ENCODE measurements at regions not wholly inside any gene's neighbourhood (a gene's known extent, or its start where the extent isn't known, plus 50 kb on each side); places are given as distances from the start of the nearest gene placed in this dataset.

DNA sequence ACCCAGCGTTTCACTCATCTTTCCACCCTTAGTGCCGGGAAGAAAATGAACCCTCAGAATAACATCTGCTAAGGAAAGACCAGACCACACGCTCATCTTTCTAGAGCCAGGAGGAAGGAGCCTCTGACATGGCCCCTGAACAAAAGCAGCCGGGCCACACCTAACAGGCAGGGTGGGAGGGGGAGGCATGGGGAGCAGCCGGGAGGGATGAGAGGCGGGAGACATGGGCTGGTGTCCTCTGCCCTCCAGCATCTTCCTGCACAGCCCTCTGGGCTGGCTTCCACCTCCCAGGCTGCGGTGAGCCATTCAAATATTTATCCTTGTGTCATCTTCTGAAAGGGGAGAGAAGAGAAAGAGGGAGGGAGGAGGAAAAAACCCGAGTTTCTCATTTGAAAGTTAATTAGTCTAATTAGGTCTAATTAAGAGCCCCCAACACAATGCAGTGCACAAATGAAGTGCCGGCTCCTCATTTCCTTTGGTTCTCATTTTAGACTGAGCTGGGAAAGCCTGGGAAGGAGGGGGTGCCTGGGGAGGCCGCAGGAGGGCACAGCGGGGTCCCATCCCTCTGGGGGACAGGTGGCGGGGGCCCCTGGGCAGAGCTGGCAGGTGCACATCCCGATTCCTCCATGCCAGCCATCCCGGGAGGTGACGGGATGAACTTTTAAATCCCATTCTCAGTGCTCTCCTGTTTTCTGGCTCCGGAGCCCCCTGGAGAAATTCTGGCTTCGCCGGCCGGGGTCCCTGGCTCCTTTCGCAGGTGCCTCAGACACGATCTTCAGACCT is 90.5 kb downstream of the ENGASE start:
- H3K27ac Mint-ChIP-seq, result no peak overlapping the region
- H3K4me1 Mint-ChIP-seq (ENCODE audit: low read depth), result no peaks in the 10 kb centered on the region
- H3K36me3 Mint-ChIP-seq (ENCODE audit: low read depth), result no peaks in the 10 kb centered on the region
- no peaks in the 10 kb centered on the region for H3K27me3 Mint-ChIP-seq
- H3K9me3 Mint-ChIP-seq, result no peaks in the 10 kb centered on the region
- no peak overlapping the region for H3K4me3 Mint-ChIP-seq

DNA sequence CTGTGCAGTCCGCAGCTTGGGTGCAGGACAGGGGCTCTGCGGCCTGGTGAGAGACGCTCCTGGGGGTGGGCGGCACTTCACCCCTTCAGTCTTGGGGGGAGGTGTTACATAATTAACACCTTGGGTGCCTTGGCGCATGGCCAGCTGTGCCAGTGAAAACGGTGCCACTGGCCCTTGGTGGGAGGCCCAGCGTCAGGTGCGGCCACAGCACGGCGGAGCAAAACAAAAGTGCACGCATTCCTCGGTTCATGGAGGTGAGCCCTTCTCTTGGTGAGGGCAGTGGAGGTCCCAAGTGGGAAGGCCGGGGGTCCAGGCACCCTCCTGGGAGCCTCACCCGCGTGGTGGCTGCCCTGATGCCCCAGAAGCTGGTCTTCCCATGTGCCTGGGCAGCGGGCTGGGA is 89.8 kb downstream of the ENGASE start:
- Mint-ChIP-seq H3K4me1 (ENCODE audit: low read depth) (no peaks in the 10 kb centered on the region), H3K9me3 (no peaks in the 10 kb centered on the region), H3K27me3 (no peaks in the 10 kb centered on the region), H3K27ac (no peak overlapping the region), H3K36me3 (ENCODE audit: low read depth) (no peaks in the 10 kb centered on the region), H3K4me3 (no peak overlapping the region)

DNA sequence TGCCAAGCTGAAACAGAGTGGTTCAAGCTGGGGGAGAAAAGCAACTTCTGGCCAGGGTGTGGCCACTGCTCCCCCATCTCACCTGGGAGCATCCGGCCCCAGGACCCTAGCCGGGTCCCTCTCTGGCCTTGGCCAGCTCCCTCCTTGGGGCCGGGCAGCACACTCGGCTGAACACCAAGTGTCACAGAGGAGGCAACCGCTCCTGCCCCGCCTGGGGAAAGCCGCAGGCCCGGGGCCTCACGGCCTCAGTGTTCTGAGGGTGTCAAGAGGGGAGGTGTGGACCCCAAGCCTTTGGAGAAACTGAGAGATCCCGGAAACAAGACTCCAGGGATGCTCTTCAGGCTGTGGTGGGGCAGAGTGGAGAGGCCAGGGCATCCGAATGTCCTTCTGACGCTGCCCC is 88.4 kb downstream of the ENGASE start:
- no peaks in the 10 kb centered on the region for H3K36me3 Mint-ChIP-seq (ENCODE audit: low read depth)
- no peaks in the 10 kb centered on the region for H3K27me3 Mint-ChIP-seq
- H3K27ac Mint-ChIP-seq, result no peak overlapping the region
- H3K4me1 Mint-ChIP-seq (ENCODE audit: low read depth), result no peaks in the 10 kb centered on the region
- H3K9me3 Mint-ChIP-seq, result no peaks in the 10 kb centered on the region
- no peak overlapping the region for H3K4me3 Mint-ChIP-seq

DNA sequence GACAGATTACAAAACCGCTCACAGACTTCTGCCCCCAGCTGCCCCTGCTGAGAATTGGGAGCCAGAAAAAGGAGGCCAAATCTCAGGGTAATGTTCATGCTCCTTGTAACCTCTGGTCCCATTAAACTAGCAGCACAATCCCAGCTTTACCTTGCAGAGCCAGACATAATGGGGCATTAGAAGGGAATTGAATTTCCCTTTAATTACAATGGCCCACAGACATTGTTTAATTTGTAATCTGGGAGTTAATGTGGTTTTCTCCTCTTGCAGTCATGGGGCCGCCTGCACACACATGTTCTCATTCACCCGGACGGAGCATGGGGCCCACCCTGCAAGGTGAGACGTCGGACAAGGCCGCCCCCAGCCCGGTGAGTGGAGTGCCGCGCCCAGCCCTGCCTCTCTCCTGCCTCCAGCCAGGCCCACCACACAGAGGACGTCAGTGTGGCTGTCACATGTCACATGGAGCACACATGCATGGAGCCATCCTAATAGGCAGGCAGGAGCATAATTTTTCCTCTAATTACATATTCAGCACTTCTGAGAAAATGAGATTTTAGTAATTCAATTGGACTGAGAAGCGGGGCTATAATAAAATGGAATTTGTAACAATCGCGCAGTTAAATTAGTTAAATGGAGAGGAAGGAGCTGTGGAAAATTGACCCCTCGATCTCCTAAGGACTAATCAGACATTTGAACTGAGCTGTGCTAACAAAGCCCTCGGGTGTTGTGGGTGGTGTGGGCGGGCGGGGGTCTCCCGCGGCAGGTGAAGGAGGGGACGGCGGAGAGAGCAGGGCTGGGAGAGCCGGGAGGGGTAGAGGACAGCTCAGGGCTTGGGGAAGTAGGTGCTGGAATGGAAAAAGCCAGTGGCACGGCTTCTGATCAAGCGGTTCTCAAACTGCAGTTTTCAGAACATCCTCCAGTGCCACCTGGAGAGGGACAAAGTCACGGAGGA is 87.7 kb downstream of the ENGASE start:
- H3K27me3 Mint-ChIP-seq, result no peaks in the 10 kb centered on the region
- H3K9me3 Mint-ChIP-seq, result no peaks in the 10 kb centered on the region
- no peak overlapping the region for H3K4me3 Mint-ChIP-seq
- H3K27ac Mint-ChIP-seq, result no peak overlapping the region
- H3K36me3 Mint-ChIP-seq (ENCODE audit: low read depth), result no peaks in the 10 kb centered on the region
- no peaks in the 10 kb centered on the region for H3K4me1 Mint-ChIP-seq (ENCODE audit: low read depth)

DNA sequence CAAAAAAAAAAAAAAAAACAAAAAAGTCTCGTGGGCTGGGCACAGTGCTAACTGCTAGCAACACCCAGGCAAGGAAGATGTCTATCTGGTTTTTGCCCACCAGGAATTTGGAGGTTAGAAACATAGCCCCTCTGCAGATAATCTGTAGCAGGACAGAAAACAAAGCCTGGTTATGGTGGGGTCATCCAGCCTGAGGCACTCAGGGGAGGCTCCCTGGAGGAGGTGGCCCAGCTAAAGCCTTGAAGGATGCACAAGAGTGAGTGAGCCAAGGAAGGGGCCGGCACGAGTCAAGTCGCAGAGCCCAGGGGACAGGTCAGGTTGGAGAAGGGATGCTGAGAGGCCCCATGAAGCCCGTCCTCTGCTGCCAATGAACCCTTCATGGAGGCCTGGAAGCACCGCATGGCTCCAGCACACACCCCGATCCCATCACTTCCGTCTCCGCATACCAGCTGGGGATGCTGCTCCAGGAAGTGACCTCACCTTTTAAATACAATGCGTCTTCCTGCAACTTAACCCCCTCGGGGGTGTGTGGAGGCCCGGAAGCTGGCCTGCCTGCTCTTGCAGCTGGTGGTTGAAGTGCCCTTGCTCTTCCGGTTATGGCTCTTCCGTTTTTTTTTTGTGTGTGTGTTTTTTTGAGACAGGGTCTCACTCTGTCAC is 86.5 kb downstream of the ENGASE start:
- no peak overlapping the region for H3K27ac Mint-ChIP-seq

DNA sequence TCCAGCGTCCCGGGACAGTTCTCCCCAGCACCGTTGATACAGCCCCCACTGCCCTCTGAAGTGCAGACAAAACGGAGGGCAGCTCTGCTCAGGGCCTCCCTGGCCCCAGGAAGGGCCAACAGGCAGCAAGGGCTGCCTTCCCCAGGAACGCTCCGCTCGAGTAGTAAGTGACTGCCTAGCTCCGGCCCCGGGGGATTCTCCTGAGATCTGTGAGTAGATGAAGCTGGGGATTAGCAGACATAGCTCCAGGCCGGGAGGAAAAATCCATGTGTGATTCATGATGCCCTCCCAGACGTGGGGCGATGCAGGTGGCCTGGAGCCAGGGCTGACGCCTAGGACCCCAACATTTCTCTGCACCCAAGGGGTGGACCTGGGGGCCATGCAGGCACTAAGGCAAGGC is 85.3 kb downstream of the ENGASE start:
- H3K27me3 Mint-ChIP-seq, result no peaks in the 10 kb centered on the region
- H3K4me1 Mint-ChIP-seq (ENCODE audit: low read depth), result no peaks in the 10 kb centered on the region
- H3K9me3 Mint-ChIP-seq, result no peaks in the 10 kb centered on the region
- H3K36me3 Mint-ChIP-seq (ENCODE audit: low read depth), result no peaks in the 10 kb centered on the region
- H3K4me3 Mint-ChIP-seq, result no peak overlapping the region
- no peak overlapping the region for H3K27ac Mint-ChIP-seq

More for the DNA sequence above, 86.5 kb downstream of the ENGASE start:
- no peaks in the 10 kb centered on the region for H3K4me1 Mint-ChIP-seq (ENCODE audit: low read depth)
- H3K36me3 Mint-ChIP-seq (ENCODE audit: low read depth), result no peaks in the 10 kb centered on the region
- no peaks in the 10 kb centered on the region for H3K27me3 Mint-ChIP-seq
- H3K9me3 Mint-ChIP-seq, result no peaks in the 10 kb centered on the region
- no peak overlapping the region for H3K4me3 Mint-ChIP-seq

DNA sequence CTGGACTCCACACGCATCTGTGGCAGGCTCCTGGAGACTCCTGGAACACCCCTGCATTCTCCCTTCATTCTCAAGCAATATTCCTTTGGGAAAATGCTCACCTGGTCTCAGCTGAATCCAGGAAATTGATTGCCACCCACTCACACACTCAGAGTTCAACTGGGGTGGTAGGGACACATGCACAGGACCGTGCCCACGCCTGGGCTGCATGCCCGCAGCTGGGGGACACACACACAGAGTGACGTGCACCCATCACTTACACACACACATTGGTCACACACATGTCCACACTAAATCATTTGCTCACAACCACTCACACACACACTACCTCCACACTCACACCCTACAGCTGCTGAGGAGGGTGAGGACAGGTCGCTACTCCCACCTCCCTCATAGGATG is 84.8 kb downstream of the ENGASE start:
- Mint-ChIP-seq H3K27ac (no peak overlapping the region), H3K4me3 (no peak overlapping the region), H3K4me1 (ENCODE audit: low read depth) (no peaks in the 10 kb centered on the region), H3K27me3 (no peaks in the 10 kb centered on the region), H3K36me3 (ENCODE audit: low read depth) (no peaks in the 10 kb centered on the region), H3K9me3 (no peaks in the 10 kb centered on the region)

DNA sequence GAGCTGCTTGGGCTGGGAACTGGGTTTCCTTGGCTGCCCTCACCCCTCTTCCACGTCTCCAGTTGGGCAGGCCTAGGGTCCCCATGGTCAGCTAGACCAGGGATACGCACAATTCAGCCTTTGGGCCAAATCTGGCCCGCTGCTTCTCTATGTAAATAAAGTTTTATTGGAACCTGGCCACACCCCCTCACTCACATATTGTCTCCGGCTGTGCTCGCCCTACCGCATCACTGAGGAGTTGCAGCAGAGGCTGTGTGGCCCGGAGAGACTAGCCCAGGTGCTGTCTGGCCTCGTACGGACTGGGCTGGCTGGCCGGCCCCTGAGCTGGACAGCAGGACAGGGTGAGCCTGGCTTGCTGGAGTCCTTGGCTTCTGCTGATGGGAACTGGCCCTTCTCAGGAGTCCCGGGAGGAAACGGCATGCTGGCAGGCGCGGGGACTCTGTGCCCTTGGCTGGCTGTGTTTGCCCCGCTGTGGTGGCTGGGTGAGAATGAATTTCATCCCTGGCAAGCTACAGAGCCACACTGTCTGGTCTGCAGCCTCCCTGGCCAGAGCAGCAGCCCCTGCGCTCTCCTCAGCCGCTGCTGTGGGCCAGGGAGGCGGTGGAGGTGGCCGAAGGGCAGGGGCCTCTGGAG is 82.0 kb downstream of the ENGASE start:
- Mint-ChIP-seq H3K36me3 (ENCODE audit: low read depth) (no peaks in the 10 kb centered on the region), H3K27me3 (no peaks in the 10 kb centered on the region), H3K27ac (no peak overlapping the region), H3K4me3 (no peak overlapping the region), H3K9me3 (no peaks in the 10 kb centered on the region), H3K4me1 (ENCODE audit: low read depth) (no peaks in the 10 kb centered on the region)

DNA sequence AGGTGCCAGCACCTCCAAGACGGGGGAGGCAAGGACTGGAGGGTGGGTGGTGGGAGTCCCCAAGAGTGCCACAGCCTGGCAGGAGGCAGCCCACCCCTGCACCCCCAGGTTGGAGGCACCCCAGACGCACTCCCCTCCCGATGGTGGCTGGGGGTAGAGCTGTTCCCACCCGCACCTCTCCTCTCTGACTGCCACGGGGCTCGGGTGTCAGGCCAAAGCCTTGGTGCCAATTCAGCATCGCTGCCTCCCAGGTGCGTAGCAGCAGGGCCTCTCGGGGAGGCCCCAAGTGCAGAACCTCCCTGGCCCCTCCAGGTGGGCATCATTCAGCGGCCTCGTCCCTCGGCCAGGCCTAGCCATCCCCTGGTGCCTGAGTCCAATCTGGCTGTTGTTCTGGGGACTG is 81.1 kb downstream of the ENGASE start:
- Mint-ChIP-seq H3K27ac (no peak overlapping the region), H3K9me3 (no peaks in the 10 kb centered on the region), H3K36me3 (ENCODE audit: low read depth) (no peaks in the 10 kb centered on the region), H3K4me1 (ENCODE audit: low read depth) (no peaks in the 10 kb centered on the region), H3K27me3 (no peaks in the 10 kb centered on the region), H3K4me3 (no peak overlapping the region)

DNA sequence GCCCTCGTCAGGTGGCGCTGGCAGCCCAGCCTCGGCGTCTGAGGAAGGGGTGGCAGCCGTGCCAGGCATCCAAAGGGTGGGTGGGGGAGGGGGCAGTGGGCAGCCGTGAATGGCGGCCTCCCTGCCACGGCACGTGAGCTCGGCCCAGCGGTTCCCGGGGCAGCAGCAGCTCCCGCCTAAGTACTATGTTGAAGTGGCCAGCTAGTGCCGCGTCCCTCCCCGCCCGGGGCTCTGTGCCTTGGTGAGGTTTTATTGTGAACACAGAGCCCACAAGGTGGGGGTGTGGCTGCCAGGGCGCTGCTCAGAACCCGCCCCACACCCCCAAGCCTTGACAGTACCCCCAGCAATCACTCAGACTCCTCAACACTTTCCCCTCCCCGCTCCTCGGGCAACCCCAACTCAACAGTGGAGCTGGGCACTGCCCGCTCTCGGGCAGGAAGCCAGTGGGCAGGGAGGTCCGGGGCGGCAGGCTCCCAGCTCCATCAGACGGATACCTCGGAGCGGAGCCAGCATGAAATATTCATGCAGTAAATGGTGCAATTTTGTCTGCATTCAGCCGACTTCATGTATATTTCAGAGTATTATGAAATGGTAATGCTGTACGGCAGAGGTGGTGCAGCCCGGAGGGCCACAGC is 80.4 kb downstream of the ENGASE start:
- no peaks in the 10 kb centered on the region for H3K4me1 Mint-ChIP-seq (ENCODE audit: low read depth)
- H3K27me3 Mint-ChIP-seq, result no peaks in the 10 kb centered on the region
- H3K36me3 Mint-ChIP-seq (ENCODE audit: low read depth), result no peaks in the 10 kb centered on the region
- no peak overlapping the region for H3K27ac Mint-ChIP-seq
- no peaks in the 10 kb centered on the region for H3K9me3 Mint-ChIP-seq
- H3K4me3 Mint-ChIP-seq, result no peak overlapping the region

DNA sequence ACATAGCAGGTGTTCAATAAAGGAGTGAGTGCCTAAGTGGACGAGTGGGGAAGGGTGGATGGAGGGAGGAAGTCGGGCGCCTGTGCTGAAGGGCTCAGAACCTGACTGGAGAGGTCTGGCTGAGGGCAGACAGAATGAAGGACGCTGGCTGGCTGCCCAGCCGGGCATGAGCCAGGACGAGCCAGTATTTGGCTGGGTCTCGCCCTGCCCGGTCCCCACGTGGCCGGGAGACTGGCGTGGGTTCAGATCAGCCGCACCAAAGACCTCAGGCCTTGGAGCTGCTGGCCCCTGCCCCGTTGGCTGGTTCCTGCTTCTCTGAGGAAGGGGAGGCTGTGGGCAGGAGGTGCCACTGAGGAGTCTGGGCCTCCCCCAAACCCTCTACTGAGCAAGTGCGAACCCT is 79.8 kb downstream of the ENGASE start:
- Mint-ChIP-seq H3K27ac (no peak overlapping the region), H3K4me3 (no peak overlapping the region), H3K36me3 (ENCODE audit: low read depth) (no peaks in the 10 kb centered on the region), H3K27me3 (no peaks in the 10 kb centered on the region), H3K4me1 (ENCODE audit: low read depth) (no peaks in the 10 kb centered on the region), H3K9me3 (no peaks in the 10 kb centered on the region)

DNA sequence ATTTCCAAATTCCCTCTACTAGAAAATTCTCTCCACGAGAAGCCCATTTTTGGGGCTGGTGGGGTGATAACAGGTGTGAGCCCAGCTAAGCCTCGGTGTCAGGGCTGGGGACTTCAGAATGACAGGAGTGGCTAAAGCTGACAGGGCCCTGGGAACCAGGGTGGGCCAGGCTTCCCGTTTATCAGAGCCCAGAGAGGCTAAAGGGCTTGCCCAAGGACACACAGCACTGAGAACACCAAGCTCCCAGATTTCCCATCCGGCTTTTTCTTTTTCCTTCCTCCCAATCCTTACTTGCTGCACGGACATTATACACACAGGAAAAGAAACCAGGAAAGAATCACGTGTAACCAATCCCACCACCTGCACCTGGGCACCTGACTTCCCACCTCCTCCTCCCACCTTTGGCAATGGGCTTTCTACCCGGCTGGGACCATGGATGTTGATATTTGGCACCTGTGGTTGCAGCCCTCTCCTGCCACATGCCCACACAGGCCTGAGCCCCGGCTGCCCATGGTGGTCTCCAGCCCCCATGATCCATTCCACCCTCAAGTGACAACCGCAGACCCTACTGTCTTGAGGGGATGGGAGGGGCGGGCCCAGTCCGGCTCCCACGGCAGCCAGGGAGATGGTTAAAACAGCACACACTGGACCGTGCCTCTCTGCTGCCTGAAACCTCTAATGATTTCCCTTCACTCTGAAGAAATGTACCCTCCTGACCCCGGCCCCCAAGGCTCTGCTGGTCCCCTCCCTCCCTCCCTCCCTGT is 78.9 kb downstream of the ENGASE start:
- Mint-ChIP-seq H3K36me3 (ENCODE audit: low read depth) (no peaks in the 10 kb centered on the region), H3K27ac (no peak overlapping the region), H3K4me1 (ENCODE audit: low read depth) (no peaks in the 10 kb centered on the region), H3K27me3 (no peaks in the 10 kb centered on the region), H3K9me3 (no peaks in the 10 kb centered on the region), H3K4me3 (no peak overlapping the region)

DNA sequence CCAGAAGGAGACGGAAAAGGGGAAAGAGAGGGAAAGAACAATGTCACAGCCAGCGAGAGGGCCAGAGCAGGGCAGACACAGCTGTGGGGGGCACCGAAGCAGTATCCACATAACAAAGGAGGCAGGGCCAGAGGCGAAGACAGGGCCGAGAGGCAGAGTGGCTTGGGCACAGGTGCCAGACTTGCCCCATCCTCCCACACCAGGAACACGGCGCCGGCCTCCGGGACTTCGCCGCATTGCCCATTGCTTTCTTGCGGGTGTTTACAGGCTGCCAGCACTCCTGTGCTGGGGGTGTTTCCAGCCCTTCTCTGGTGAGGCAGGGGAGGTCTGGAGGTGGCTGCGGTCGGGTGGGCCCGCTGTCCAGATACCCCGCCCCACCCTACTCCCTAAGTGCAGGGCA is 78.0 kb downstream of the ENGASE start:
- H3K27ac Mint-ChIP-seq, result no peak overlapping the region
- no peaks in the 10 kb centered on the region for H3K4me1 Mint-ChIP-seq (ENCODE audit: low read depth)
- no peaks in the 10 kb centered on the region for H3K9me3 Mint-ChIP-seq
- no peak overlapping the region for H3K4me3 Mint-ChIP-seq
- no peaks in the 10 kb centered on the region for H3K27me3 Mint-ChIP-seq
- no peaks in the 10 kb centered on the region for H3K36me3 Mint-ChIP-seq (ENCODE audit: low read depth)

DNA sequence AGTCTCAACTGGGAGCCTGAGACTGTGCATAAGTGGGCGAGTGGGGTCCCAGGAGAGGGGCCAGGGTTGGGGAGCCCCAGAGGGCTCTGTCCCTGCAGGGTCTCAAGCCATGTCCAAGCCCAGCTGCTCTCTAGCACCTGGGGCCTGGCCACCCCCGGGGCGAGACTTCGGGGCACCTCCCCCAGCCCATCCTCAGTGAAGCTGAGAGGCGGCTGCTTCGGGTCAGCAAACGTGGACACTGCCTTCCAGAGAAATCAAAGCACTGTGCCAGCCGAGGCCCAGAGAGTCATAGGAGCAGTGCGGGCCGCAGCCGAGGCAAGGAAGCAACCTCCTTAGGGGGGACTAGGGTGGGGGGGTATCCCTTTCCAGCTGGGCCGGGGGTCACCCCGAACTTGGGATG is 77.5 kb downstream of the ENGASE start:
- H3K9me3 Mint-ChIP-seq, result no peaks in the 10 kb centered on the region
- no peaks in the 10 kb centered on the region for H3K36me3 Mint-ChIP-seq (ENCODE audit: low read depth)
- no peak overlapping the region for H3K4me3 Mint-ChIP-seq
- H3K4me1 Mint-ChIP-seq (ENCODE audit: low read depth), result no peaks in the 10 kb centered on the region
- H3K27ac Mint-ChIP-seq, result no peak overlapping the region
- no peaks in the 10 kb centered on the region for H3K27me3 Mint-ChIP-seq
